ENCODE measurements at regions not wholly inside any gene's neighbourhood (a gene's known extent, or its start where the extent isn't known, plus 50 kb on each side); places are given as distances from the start of the nearest gene placed in this dataset.
"Not testable (repeated sequence)": the region's sequence is repeated elsewhere in the genome, so short reads cannot be mapped to it uniquely, and the experiment has no call there.

- no peak for DNase-seq (ENCODE audit: low spot score)
Observed at GRCh38 chr11:24171869-24172268, 325.0 kb upstream of the LUZP2 start.

GRCh38 chr11:24181395-24182047 is 315.3 kb upstream of the LUZP2 start:
- no peak for DNase-seq (ENCODE audit: low spot score)

GRCh38 chr11:24185535-24185934 is 311.3 kb upstream of the LUZP2 start:
- DNase-seq (ENCODE audit: low spot score), result not testable (repeated sequence)

DNA sequence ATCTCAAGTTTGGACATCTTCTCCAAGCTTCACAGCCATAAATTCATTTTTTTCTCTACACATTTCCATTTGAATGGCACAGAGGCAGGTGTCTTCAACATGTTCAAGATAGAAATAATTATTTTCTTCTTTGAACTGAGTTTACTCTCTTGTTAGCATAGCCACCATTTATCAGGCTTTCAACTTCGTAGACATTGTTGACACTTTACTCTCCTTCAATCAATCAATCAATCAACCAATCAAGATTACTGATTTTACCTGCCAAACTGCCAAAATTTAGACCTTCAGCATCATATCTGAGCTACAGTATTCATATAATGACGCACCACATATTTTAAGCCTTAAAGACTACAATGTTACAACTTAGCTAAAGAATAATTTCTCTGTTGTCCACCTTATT is 300.1 kb upstream of the LUZP2 start:
- DNase-seq (ENCODE audit: low spot score), result no peak

- no peak for DNase-seq (ENCODE audit: low spot score)
Observed at GRCh38 chr11:24198481-24198880, 298.4 kb upstream of the LUZP2 start.

- DNase-seq (ENCODE audit: low spot score), result no peak
Observed at GRCh38 chr11:24199461-24199860, 297.4 kb upstream of the LUZP2 start.

DNA sequence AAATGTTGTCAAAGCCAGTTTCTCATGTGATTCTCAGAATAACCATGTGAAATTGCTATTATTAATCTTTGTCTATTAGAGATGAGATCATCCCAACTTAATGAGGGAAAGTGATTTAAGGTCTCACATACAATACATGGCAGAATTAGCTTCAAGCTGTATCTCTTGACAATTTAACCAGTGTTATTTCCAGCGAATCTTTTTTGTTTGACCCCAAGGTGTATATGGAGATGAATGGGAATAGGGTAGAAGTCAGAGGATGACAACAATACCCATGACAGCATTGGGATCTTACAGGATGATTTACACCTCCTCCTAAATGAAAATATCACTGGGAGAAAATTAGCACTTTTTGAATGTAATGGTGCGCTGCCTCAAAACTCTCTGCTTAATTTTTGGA is 290.8 kb upstream of the LUZP2 start:
- no peak for DNase-seq (ENCODE audit: low spot score)

GRCh38 chr11:24206511-24206910 is 290.3 kb upstream of the LUZP2 start:
- DNase-seq (ENCODE audit: low spot score), result no peak

DNA sequence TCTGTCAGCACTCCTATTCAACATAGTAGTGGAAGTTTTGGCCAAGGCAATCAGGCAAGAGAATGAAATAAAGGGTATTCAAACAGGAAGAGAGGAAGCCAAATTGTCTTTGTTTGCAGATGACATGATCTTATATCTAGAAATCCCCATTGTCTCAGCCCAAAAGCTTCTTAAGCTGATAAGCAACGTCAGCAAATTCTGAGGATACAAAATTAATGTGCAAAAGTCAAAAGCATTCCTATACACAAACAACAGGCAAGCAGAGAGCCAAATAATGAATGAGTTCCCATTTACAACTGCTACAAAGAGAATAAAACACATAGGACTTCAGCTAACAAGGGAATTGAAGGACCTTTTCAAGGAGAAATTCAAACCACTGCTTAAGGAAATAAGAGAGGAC is 280.4 kb upstream of the LUZP2 start:
- no peak for DNase-seq (ENCODE audit: low spot score)

DNA sequence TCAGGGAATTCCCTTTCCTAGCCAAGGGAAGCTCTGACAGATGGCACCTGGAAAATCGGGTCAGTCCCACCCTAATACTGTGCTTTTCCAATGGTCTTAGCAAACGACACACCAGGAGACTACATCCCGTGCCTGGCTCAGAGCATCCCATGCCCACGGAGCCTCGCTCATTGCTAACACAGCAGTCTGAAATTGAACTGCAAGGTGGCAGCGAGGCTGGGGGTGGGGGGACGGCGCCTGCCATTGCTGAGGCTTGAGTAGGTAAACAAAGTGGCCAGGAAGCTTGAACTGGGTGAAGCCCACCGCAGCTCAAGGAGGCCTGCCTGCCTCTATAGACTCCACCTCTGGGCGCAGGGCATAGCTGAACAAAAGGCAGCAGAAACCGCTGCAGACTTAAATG is 279.5 kb upstream of the LUZP2 start:
- not testable (repeated sequence) for DNase-seq (ENCODE audit: low spot score)

- DNase-seq (ENCODE audit: low spot score), result no peak
Observed at GRCh38 chr11:24225501-24225900, 271.4 kb upstream of the LUZP2 start.

DNA sequence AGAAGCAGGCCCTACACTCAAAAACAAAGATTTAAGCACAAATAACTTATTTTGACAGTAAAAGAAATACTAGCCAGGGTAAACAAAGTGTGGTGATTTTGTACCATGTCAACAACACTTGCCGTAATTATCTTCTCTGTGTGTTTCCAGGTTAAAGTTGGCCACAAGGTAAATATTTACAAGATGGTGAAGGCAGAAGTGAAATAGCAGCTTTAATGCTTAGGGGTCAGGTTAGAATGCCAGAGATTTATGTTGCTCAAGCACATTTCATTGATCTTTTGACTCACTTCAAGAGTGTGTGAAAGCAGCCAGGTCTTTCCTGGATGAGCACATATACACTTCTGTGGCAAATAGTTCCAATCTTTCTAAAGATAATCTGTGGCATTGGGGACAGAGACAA is 270.2 kb upstream of the LUZP2 start:
- DNase-seq (ENCODE audit: low spot score), result no peak

GRCh38 chr11:24233041-24233440 is 263.8 kb upstream of the LUZP2 start:
- DNase-seq (ENCODE audit: low spot score), result no peak

DNA sequence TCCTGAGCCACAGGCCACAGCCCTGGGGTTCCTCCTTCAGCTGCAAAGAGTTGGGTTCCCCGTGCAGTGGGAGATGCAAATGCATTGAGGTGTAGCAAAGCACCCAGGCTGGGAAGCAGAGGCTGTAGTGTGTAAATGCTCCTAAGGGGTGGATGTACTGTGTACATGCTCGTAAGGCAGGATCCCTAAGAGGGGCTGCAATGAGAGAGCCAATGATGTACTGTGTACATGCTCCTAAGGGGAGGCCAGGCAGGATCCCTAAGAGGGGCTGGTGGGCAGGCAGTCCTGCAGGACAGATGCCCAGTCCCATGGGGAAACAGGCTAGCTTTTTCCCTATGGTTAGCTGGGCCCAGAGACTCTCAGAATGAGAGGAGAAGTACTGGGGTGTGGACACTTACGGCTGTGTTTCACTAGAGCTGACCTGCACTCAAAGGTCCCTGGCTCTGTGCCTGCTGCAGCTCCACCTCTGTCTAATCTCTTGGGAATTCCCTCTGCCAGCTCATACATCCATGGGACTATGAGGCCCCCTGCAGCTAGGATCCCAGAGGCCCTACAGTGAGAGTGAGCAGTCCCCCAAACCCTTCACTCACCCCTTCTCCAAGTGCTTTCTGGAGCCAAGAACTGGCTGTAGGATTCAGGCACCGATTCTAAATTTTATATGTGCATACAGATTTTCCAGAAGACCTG is 261.9 kb upstream of the LUZP2 start:
- no peak for DNase-seq (ENCODE audit: low spot score)

DNA sequence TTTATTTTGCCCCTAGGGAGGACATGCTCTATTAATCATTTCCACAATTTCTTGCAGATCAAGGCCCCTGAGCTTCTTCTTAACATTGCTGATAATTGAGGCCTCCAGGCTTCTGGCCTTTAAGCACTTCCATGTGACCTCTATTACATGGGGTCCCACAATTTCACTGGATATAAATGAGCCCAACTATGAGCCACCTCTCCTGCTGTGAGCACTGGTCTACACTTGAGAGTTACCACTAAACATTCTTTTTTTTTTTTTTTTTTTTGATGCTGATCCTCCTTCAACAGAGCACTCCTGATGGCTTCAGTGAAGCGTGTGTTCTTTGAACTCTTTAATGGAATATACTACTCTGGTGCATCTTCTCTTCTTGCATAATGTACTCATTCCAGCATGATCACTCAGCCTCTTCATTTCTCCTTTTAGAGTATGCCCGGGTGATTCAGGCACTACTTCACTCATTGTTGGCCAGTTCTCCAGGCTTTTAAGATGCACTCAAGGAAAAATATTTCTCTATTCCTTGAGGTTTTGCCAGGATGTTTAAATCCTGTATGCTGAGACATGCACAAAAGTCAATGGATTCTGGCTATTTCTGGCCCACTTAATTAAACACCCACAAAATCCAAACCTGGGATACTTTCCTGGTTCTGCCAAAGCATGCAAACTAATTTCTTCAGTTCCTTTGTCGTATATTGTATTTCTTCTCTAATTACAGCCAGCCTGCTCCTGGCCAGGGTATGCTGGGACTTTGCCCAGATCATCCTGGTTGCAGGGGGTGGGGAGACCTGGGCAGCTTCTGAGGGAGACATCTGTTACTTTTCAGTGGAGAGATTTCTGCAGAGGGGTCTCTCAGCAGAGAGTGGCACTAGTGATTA is 257.8 kb upstream of the LUZP2 start:
- peak; percentile 36 for DNase-seq (ENCODE audit: low spot score)

DNA sequence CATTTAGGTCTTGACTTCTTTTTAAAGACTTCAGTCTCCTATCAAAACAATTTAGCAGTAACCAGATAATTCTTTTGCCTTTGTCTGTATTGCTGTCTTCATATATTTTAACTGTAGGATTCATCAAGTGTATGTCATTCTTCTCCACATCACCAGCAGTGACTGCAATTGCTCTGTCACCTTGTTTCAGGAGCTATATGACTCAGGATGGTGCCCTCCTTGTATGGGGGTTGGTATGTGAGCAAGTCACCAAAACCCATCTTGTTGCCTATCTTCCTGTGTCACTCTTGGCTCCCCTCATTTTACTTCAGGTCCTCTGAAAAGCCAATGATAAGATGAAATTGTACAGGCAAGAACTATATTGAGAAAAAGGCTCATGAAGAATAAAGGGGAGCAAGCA is 256.9 kb upstream of the LUZP2 start:
- DNase-seq (ENCODE audit: low spot score), result no peak

GRCh38 chr11:24240496-24241175 is 256.2 kb upstream of the LUZP2 start:
- DNase-seq (ENCODE audit: low spot score), result no peak

- no peak for DNase-seq (ENCODE audit: low spot score)
Observed at GRCh38 chr11:24246715-24247114, 250.1 kb upstream of the LUZP2 start.

GRCh38 chr11:24247846-24248245 is 249.0 kb upstream of the LUZP2 start:
- DNase-seq (ENCODE audit: low spot score), result no peak

- no peak for DNase-seq (ENCODE audit: low spot score)
Observed at GRCh38 chr11:24249921-24250320, 246.9 kb upstream of the LUZP2 start.

- no peak for DNase-seq (ENCODE audit: low spot score)
Observed at GRCh38 chr11:24253237-24253760, 243.6 kb upstream of the LUZP2 start.

DNA sequence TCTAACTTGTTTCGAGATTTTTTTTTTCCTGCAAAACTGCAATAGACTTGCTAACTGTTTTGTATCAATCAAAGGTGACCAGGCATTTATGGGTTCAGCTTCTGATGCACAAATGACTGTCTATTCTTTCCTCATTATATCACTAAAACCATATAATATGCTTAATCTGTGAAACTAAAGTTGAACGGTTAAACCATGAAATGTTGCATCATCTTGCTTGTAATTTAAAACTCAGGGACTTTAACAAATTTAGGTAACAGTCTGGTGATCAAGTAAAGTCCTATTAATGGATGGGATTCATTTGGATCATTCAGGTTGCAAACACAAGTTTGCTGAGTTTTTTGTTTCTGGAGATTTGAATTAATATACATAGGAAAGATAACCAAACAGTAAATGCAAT is 232.0 kb upstream of the LUZP2 start:
- no peak for DNase-seq (ENCODE audit: low spot score)
